HepG2 (cell line): ENCODE measurements at regions not wholly inside any gene's neighbourhood (a gene's known extent, or its start where the extent isn't known, plus 50 kb on each side); places are given as distances from the start of the nearest gene placed in this dataset.

Source experiments
- ATAC-seq: fragments of 200-7000 bp; cut with Tn5 transposase; 3 replicates; pipeline ENCODE4 v1.9.1; 2020; ENCODE audit warnings: mild to moderate bottlenecking, moderate library complexity
- BruUV-seq: library from RNA; stranded (reverse); fragments of 400-500 nt; replicated peaks from 2 replicates; lab custom pipeline; 2021; lab: Mats Ljungman, UMichigan
- CTCF ChIA-PET: fragments of 300-600 bp; formaldehyde crosslinking; extraction: SDS; loops from one replicate; lab custom pipeline; 2021; ENCODE audit warnings: low total read pairs, inconsistent platforms, low intra/inter-chr PET ratio; lab: Yijun Ruan, JAX
- POLR2A ChIA-PET: fragments of 350-600 bp; sonication (Branson Sonifier 250); formaldehyde crosslinking; loops from one replicate; lab custom pipeline; 2020; ENCODE audit warnings: antibody characterized with exemption, inconsistent platforms; lab: Yijun Ruan, JAX
- DNase-seq: peaks from one replicate; pipeline ENCODE4 v3.0.0-alpha.2; 2015; ENCODE audit warnings: low spot score
- FAIRE-seq: peaks from 3 replicates; lab custom pipeline; 2011; peaks lifted over from hg19 to GRCh38; lab: Jason Lieb, UNC
- H2AFZ ChIP-seq: one replicate; pipeline ENCODE4 v1.6.1; 2011; ENCODE audit warnings: low read length, inconsistent platforms
- H3K27ac ChIP-seq: fragments of 300-600 bp; 3 replicates; pipeline ENCODE4 v1.8.0; 2011; ENCODE audit warnings: mixed run types, mild to moderate bottlenecking, mixed read lengths, low read length, inconsistent platforms; ENCODE audit not compliant: insufficient read depth; ENCODE audit errors: extremely low read length
- H3K27me3 ChIP-seq, 2 experiments: fragments of 200-600 bp in 1 of 2; 2 replicates in 1 of 2; 3 replicates in 1 of 2; pipeline versions ENCODE4 v1.6.0 to v1.8.0; 2011; ENCODE audit warnings: low read length in 2 of 2, mild to moderate bottlenecking in 2 of 2, moderate library complexity in 2 of 2, inconsistent platforms in 1 of 2; ENCODE audit not compliant: insufficient read depth in 2 of 2, control insufficient read depth in 1 of 2
- H3K36me3 ChIP-seq, 2 experiments: fragments of 200-600 bp in 1 of 2; replicated peaks in 1 of 2; 2 replicates in 1 of 2; 3 replicates in 1 of 2; pipeline versions ENCODE4 v1.5.1 to v1.8.0; 2011; ENCODE audit warnings: low read length in 2 of 2, inconsistent platforms in 1 of 2; ENCODE audit not compliant: insufficient read depth in 2 of 2, control insufficient read depth in 1 of 2
- H3K4me1 ChIP-seq: 2 replicates; pipeline ENCODE4 v1.5.1; 2012; ENCODE audit warnings: low read length, inconsistent platforms; ENCODE audit not compliant: insufficient read depth
- H3K4me2 ChIP-seq: 2 replicates; pipeline ENCODE4 v1.6.0; 2011; ENCODE audit warnings: low read depth, low read length, inconsistent platforms
- H3K4me3 ChIP-seq, 3 experiments: fragments of 200-600 bp in 1 of 3; sonication (generic), shearing (Covaris generic) in 1 of 3; replicated peaks in 1 of 3; 2 replicates each; pipeline ENCODE4 v1.5.1; 2011 to 2016; ENCODE audit warnings: low read length in 3 of 3, inconsistent platforms in 2 of 3, low read depth in 2 of 3, mild to moderate bottlenecking in 2 of 3, control low read depth in 1 of 3, mixed read lengths in 1 of 3; ENCODE audit not compliant: insufficient read depth in 1 of 3
- H3K79me2 ChIP-seq: one replicate; pipeline ENCODE4 v1.6.1; 2011; ENCODE audit warnings: low read length, inconsistent platforms; ENCODE audit not compliant: insufficient read depth
- H3K9ac ChIP-seq: 2 replicates; pipeline ENCODE4 v1.6.0; 2011; ENCODE audit warnings: mild to moderate bottlenecking, low read depth, low read length, inconsistent platforms; ENCODE audit not compliant: insufficient read depth
- H3K9me3 ChIP-seq: 2 replicates; pipeline ENCODE4 v1.5.1; 2012; ENCODE audit warnings: mild to moderate bottlenecking, low read length
- H4K20me1 ChIP-seq: 2 replicates; pipeline ENCODE4 v1.6.0; 2011; ENCODE audit warnings: inconsistent platforms, mild to moderate bottlenecking, low read length, moderate library complexity; ENCODE audit not compliant: insufficient read depth
- HCFC1 ChIP-seq: fragments of 150-350 bp; IDR thresholded peaks from 2 replicates; pipeline ENCODE4 v1.6.1; 2014; ENCODE audit warnings: low read depth, low read length
- HMG20B ChIP-seq: conservative IDR thresholded peaks from 2 replicates; pipeline ENCODE4 v1.6.1; 2016; ENCODE audit warnings: missing genetic modification reagents, missing compliant biosample characterization
- KLF12 ChIP-seq: sonication (generic); formaldehyde crosslinking; IDR thresholded peaks from 2 replicates; pipeline ENCODE4 v1.4.0; 2020; ENCODE audit warnings: missing genetic modification reagents, borderline replicate concordance
- THYN1 ChIP-seq: sonication (generic); formaldehyde crosslinking; IDR thresholded peaks from 2 replicates; pipeline ENCODE4 v1.8.1; 2023; ENCODE audit warnings: low read depth, mild to moderate bottlenecking, moderate library complexity, missing genetic modification reagents, borderline replicate concordance
- ZNF318 ChIP-seq: sonication (generic); formaldehyde crosslinking; IDR thresholded peaks from 2 replicates; pipeline ENCODE4 v1.4.0; 2020; ENCODE audit warnings: mild to moderate bottlenecking, missing genetic modification reagents
- ZNF335 ChIP-seq: sonication (generic); formaldehyde crosslinking; IDR thresholded peaks from 2 replicates; pipeline ENCODE4 v1.4.0; 2020; ENCODE audit warnings: missing genetic modification reagents
- ZNF503 ChIP-seq: sonication (generic); formaldehyde crosslinking; IDR thresholded peaks from 2 replicates; pipeline ENCODE4 v1.4.0; 2020; ENCODE audit warnings: missing genetic modification reagents
- ZNF552 ChIP-seq: sonication (generic); formaldehyde crosslinking; IDR thresholded peaks from 2 replicates; pipeline ENCODE4 v1.9.0; 2022; ENCODE audit warnings: missing genetic modification reagents, mild to moderate bottlenecking, borderline replicate concordance
- ZNF598 ChIP-seq: sonication (generic); formaldehyde crosslinking; IDR thresholded peaks from 2 replicates; pipeline ENCODE4 v1.5.1; 2020; ENCODE audit warnings: mild to moderate bottlenecking, missing genetic modification reagents, borderline replicate concordance
- ZNF615 ChIP-seq: sonication (generic); formaldehyde crosslinking; IDR thresholded peaks from 2 replicates; pipeline ENCODE4 v1.5.0; 2020; ENCODE audit warnings: mild to moderate bottlenecking, missing genetic modification reagents, borderline replicate concordance
- ZNF747 ChIP-seq: sonication (generic); formaldehyde crosslinking; IDR thresholded peaks from 2 replicates; pipeline ENCODE4 v1.8.1; 2023; ENCODE audit warnings: missing genetic modification reagents, mild to moderate bottlenecking, borderline replicate concordance
- ZNF83 ChIP-seq: sonication (generic); formaldehyde crosslinking; IDR thresholded peaks from 2 replicates; pipeline ENCODE4 v1.4.0; 2020; ENCODE audit warnings: missing genetic modification reagents, mild to moderate bottlenecking, borderline replicate concordance
- ZSCAN12 ChIP-seq: sonication (generic); formaldehyde crosslinking; IDR thresholded peaks from 2 replicates; pipeline ENCODE4 v1.9.0; 2021; ENCODE audit warnings: mild to moderate bottlenecking, missing genetic modification reagents
- WGBS: methylation state at CpG from one replicate; pipeline ENCODE4 v1.1.6; 2017; ENCODE audit warnings: low lambda C conversion rate; 5-methylcytosine and 5-hydroxymethylcytosine counted together
- in situ Hi-C: cut with HindIII; loops from 2 replicates; pipeline ENCODE4 v1.10.0; 2017; ENCODE audit warnings: low pct_unique_long_range_greater_than_20kb; ENCODE audit not compliant: extremely low pct_ligation_motif_present
- intact Hi-C: fragments of 100-400 bp; cut with micrococcal nuclease; formaldehyde crosslinking; loops from one replicate; pipeline ENCODE4 v1.10.0; 2022; ENCODE audit not compliant: unreplicated experiment
- TF ChIP-seq, protein P1 (sequence below): sonication (generic); formaldehyde crosslinking; IDR thresholded peaks from 2 replicates; pipeline ENCODE4 v1.4.0; 2020; ENCODE audit warnings: missing genetic modification reagents

DNA sequence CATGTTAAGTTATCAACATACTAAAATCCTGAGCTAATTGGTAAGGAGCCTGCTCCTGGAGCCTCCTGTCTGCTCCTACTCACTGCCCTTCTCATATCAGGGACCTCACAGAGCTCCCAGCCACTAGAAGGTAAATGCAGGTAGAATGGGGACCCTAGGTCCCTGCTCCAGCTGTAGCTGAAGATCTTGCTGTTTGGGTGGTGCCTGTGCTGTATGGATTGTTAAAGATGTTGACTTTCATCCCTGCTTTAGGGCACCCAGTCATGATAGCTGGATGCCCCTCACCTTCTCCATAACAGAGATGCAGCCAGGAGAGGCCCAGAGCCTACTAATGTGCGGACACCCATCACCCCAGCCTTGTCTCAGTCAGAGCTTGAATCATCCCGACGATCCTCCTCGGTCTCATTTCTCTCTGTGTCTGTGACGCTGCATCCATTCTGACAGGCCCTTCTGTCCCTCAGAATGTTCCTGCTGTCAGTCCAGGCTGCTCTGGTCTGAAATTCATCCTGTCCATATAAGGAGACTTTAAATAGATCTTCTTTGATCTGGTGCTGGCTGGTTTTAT lies 341.7 kb upstream of the GATB start:
- Histone ChIP-seq H3K4me1 (no peaks in the 10 kb centered on the region), H3K36me3 (no peaks in the 10 kb centered on the region), H3K27me3 (peaks cover 0 to 11% of the 10 kb centered on the region in 2 experiments; a peak in 3 of 5 replicates), H4K20me1 (no peaks in the 10 kb centered on the region), H3K4me2 (no peak overlapping the region), H3K9ac (no peak overlapping the region), H3K79me2 (no peaks in the 10 kb centered on the region), H3K4me3 (no peak overlapping the region), H3K9me3 (no peaks in the 10 kb centered on the region), H2AFZ (no peak overlapping the region), H3K27ac (no peak overlapping the region)
- intact Hi-C loops: no loop called here
- ChIA-PET POLR2A (no interaction called here), CTCF (no interaction called here)
- in situ Hi-C loops: no loop called here
- ATAC-seq: no peak
- no peak for FAIRE-seq
- DNase-seq: no peak
- 29% methylated on average over 5 of the region's 5 CpGs for WGBS
- no TSS peak for BruUV-seq
- no peak for TF ChIP-seq ZNF747 (CRISPR knock-in tag)
- TF ChIP-seq ZNF598 (CRISPR knock-in tag): no peak
- TF ChIP-seq ZNF615 (CRISPR knock-in tag): no peak
- no peak for TF ChIP-seq ZNF503 (CRISPR knock-in tag)
- TF ChIP-seq ZNF335: no peak
- TF ChIP-seq, protein P1, sequence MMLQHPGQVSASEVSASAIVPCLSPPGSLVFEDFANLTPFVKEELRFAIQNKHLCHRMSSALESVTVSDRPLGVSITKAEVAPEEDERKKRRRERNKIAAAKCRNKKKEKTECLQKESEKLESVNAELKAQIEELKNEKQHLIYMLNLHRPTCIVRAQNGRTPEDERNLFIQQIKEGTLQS (CRISPR knock-in tag): no peak
- TF ChIP-seq HCFC1: no peak
- TF ChIP-seq THYN1 (CRISPR knock-in tag): no peak
- no peak for TF ChIP-seq ZSCAN12
- no peak for TF ChIP-seq ZNF318 (CRISPR knock-in tag)
- no peak for TF ChIP-seq ZNF83
- TF ChIP-seq HMG20B: no peak
- no peak for TF ChIP-seq ZNF552 (CRISPR knock-in tag)
- no peak for TF ChIP-seq KLF12
